ENCODE measurements at regions not wholly inside any gene's neighbourhood (a gene's known extent, or its start where the extent isn't known, plus 50 kb on each side); places are given as distances from the start of the nearest gene placed in this dataset.

DNA sequence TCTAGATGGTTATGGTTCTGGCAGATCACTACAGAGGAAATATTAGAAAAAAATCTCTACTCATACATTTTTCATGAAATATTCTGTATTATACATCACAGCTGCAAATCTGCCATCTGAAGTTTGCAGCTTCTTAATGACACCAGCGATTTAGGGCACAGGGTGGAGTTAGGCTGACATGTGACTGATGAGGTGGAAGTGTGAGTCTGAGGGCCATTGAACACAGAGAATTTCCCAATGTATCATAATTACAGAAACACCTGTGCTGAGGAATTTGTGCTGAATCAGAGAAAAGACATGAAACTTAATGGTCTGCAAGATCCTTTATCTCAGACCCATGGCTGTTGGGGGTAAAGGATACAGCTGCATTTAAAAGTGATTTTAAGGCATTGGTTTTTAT, 2025.6 kb upstream of the AGA start:
- in situ Hi-C loops (cut with HindIII; ENCODE audit: low sequenced_read_pairs): no loop called here
- no peak overlapping the region for H3K4me3 ChIP-seq (ENCODE audit: low read depth, low read length)
- TF ChIP-seq, protein P1, sequence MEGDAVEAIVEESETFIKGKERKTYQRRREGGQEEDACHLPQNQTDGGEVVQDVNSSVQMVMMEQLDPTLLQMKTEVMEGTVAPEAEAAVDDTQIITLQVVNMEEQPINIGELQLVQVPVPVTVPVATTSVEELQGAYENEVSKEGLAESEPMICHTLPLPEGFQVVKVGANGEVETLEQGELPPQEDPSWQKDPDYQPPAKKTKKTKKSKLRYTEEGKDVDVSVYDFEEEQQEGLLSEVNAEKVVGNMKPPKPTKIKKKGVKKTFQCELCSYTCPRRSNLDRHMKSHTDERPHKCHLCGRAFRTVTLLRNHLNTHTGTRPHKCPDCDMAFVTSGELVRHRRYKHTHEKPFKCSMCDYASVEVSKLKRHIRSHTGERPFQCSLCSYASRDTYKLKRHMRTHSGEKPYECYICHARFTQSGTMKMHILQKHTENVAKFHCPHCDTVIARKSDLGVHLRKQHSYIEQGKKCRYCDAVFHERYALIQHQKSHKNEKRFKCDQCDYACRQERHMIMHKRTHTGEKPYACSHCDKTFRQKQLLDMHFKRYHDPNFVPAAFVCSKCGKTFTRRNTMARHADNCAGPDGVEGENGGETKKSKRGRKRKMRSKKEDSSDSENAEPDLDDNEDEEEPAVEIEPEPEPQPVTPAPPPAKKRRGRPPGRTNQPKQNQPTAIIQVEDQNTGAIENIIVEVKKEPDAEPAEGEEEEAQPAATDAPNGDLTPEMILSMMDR (IDR thresholded peaks at IDR 0.05; ENCODE audit: low read depth, low read length): no peak
- no peak for DNase-seq (ENCODE audit: low read depth, low spot score)

GRCh38 chr4:179472164-179472563, 2029.9 kb upstream of the AGA start:
- DNase-seq (ENCODE audit: low read depth, low spot score): no peak
- H3K4me3 ChIP-seq (ENCODE audit: low read depth, low read length): no peak overlapping the region
- TF ChIP-seq, protein P1 (IDR thresholded peaks at IDR 0.05; ENCODE audit: low read depth, low read length): no peak
- in situ Hi-C loops (cut with HindIII; ENCODE audit: low sequenced_read_pairs): no loop called here

DNA sequence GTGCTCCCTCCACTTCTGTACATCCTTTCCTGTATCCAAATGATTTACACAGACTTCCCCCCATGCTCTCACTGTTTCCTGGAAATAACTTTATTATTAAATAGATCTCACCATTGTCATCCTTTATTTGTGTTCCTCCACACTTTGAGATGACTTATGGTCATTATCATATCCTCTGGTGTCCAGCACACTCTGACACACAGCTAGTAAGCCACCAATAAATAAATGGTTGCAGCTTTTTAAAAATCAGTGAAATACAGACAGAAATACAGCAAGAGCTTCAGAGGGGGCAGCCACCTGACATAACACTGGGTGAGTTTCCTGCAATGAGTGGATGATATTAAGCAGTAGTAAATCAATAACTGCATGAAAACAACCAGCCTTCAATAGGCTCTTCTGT, 2036.4 kb upstream of the AGA start:
- in situ Hi-C loops (cut with HindIII; ENCODE audit: low sequenced_read_pairs): no loop called here
- H3K4me3 ChIP-seq (ENCODE audit: low read depth, low read length): no peak overlapping the region
- TF ChIP-seq, protein P1 (IDR thresholded peaks at IDR 0.05; ENCODE audit: low read depth, low read length): no peak
- no peak for DNase-seq (ENCODE audit: low read depth, low spot score)

GRCh38 chr4:179485781-179486180, 2043.5 kb upstream of the AGA start:
- TF ChIP-seq, protein P1 (IDR thresholded peaks at IDR 0.05; ENCODE audit: low read depth, low read length): no peak
- in situ Hi-C loops (cut with HindIII; ENCODE audit: low sequenced_read_pairs): no loop called here
- H3K4me3 ChIP-seq (ENCODE audit: low read depth, low read length): no peak overlapping the region
- DNase-seq (ENCODE audit: low read depth, low spot score): no peak

DNA sequence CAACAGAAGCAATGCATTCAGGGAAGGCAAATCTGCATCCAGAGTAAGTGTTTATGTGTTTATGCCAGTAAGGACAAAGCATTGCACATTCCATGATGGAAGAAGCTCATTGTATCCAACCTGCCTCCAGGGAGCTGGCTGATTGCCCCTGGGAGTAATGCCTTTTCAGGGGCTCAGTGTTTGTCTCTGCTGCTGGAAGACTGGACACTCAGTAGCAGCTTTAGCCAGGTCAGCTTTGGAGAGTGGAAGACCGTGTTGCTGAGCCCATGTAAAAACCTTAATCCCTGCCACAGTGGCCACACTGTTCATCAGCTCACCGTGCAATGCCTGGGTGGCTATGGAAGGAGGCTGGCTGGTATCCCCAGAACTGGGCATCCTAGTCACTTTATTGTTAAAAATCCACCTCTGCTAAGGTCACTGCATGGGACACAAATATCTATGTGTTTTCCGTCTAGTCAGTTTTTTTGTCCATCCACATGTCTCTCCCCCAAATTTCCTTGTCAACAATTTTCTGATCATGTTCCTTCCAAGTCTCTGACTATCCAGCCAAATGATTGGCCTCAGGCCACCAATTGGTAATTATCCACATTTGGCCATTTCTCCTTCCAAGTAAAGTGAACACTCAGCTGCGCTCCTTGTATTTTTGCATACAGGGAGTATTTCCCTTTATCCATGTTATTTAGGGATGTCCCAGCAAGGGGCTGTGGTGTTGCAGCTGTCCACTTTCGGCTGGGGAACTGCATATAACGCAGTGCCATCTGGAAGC, 2044.5 kb upstream of the AGA start:
- no peak for DNase-seq (ENCODE audit: low read depth, low spot score)
- H3K4me3 ChIP-seq (ENCODE audit: low read depth, low read length): no peak overlapping the region
- TF ChIP-seq, protein P1 (IDR thresholded peaks at IDR 0.05; ENCODE audit: low read depth, low read length): no peak
- in situ Hi-C loops (cut with HindIII; ENCODE audit: low sequenced_read_pairs): no loop called here

DNA sequence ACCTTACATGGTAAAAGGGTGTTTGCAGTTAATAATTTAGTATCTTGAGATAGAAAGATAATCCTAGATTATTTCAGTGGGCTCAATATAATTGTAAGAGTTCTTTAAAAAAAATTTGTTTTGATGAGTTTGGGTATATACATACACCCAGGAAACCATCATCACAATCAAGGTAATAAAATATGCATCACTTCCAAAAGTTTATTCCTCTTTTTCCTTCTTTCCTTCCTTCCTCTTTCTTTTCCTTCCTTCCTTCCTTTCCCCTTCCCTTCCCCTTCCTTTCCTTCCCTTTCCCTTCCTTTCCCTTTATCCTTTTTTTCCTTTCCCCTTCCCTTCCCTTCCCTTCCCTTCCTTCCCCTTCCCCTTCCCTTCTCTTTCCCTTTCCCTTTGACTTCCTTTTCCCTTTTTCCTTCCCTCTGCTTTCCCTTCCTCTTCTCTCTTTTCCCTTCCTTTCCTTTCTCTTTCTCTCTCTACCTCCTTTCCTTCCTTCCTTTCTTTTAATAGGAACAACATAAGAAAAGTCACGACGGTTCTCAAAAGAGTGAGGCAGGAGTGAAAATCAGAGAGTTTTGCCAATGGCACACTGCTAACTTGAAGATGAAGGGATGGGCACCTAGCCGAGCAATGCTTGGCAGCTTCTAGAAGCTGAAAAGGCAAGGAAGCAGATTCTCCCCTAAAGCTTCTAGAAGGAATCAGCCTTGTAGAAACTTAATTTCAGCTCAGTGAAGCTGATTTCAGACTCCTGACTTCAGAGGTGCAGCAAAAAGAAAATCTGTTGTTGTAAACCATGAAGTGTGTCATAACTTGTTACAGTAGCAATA, 2050.2 kb upstream of the AGA start:
- in situ Hi-C loops (cut with HindIII; ENCODE audit: low sequenced_read_pairs): no loop called here
- TF ChIP-seq, protein P1 (IDR thresholded peaks at IDR 0.05; ENCODE audit: low read depth, low read length): no peak
- H3K4me3 ChIP-seq (ENCODE audit: low read depth, low read length): no peak overlapping the region
- DNase-seq (ENCODE audit: low read depth, low spot score): no peak

Data from astrocyte of the spinal cord (primary cell).